Ishikawa (cell line): ENCODE measurements at regions not wholly inside any gene's neighbourhood (a gene's known extent, or its start where the extent isn't known, plus 50 kb on each side); places are given as distances from the start of the nearest gene placed in this dataset.

ENCODE experiments used
- CEBPB ChIP-seq: IDR thresholded peaks from 2 replicates; pipeline ENCODE4 v1.6.1; 2012
- CREB1 ChIP-seq: IDR thresholded peaks from 2 replicates; pipeline ENCODE4 v1.6.1; 2012; ENCODE audit warnings: low read depth
- EGR1 ChIP-seq: IDR thresholded peaks from 2 replicates; pipeline ENCODE4 v1.6.1; 2012
- EP300 ChIP-seq: IDR thresholded peaks from 2 replicates; pipeline ENCODE4 v1.6.1; 2012; ENCODE audit warnings: borderline replicate concordance
- FOXM1 ChIP-seq: IDR thresholded peaks from 2 replicates; pipeline ENCODE4 v1.6.1; 2012; ENCODE audit warnings: low read depth, borderline replicate concordance
- NFIC ChIP-seq: IDR thresholded peaks from 2 replicates; pipeline ENCODE4 v1.6.1; 2012
- RAD21 ChIP-seq: IDR thresholded peaks from 2 replicates; pipeline ENCODE4 v1.6.1; 2012; ENCODE audit warnings: low read depth
- TAF1 ChIP-seq: IDR thresholded peaks from 2 replicates; pipeline ENCODE4 v1.6.1; 2012; ENCODE audit warnings: low read depth, mild to moderate bottlenecking
- TCF12 ChIP-seq: IDR thresholded peaks from 2 replicates; pipeline ENCODE4 v1.6.1; 2012; ENCODE audit warnings: low read depth
- TEAD4 ChIP-seq: IDR thresholded peaks from 2 replicates; pipeline ENCODE4 v1.6.1; 2012
- USF1 ChIP-seq: IDR thresholded peaks from 2 replicates; pipeline ENCODE4 v1.6.1; 2012
- YY1 ChIP-seq: IDR thresholded peaks from 2 replicates; pipeline ENCODE4 v1.6.1; 2012; ENCODE audit warnings: low read depth
- ZBTB7A ChIP-seq: IDR thresholded peaks from 2 replicates; pipeline ENCODE4 v1.6.1; 2012; ENCODE audit warnings: low read depth
- TF ChIP-seq, protein P1 (sequence below): IDR thresholded peaks from 2 replicates; pipeline ENCODE4 v1.6.1; 2012; ENCODE audit warnings: low read depth, mild to moderate bottlenecking
- TF ChIP-seq, protein P2 (sequence below): IDR thresholded peaks from 2 replicates; pipeline ENCODE4 v1.6.1; 2012

DNA sequence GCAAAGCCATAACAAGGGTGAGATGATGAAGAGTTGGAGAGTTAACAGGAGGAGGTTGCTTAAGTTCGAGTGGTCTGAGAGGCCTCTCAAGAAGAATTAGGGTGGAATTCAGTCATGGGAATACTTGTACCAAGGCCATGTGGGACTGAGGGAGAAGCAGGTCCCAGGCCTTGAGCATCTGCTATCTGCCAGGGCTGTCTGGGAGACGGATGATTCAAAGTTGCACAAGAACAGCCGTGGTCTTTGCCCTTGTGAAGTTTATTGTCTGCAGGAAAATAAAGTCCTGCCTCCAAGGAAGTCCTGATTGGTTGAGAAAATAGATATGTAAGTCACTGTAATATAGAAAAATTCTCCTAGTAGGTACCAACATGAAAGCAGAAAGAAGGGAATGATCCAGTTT is 178.8 kb upstream of the RFC3 start:
- TF ChIP-seq EP300, result no peak
- no peak for TF ChIP-seq CREB1
- TF ChIP-seq, protein P1, sequence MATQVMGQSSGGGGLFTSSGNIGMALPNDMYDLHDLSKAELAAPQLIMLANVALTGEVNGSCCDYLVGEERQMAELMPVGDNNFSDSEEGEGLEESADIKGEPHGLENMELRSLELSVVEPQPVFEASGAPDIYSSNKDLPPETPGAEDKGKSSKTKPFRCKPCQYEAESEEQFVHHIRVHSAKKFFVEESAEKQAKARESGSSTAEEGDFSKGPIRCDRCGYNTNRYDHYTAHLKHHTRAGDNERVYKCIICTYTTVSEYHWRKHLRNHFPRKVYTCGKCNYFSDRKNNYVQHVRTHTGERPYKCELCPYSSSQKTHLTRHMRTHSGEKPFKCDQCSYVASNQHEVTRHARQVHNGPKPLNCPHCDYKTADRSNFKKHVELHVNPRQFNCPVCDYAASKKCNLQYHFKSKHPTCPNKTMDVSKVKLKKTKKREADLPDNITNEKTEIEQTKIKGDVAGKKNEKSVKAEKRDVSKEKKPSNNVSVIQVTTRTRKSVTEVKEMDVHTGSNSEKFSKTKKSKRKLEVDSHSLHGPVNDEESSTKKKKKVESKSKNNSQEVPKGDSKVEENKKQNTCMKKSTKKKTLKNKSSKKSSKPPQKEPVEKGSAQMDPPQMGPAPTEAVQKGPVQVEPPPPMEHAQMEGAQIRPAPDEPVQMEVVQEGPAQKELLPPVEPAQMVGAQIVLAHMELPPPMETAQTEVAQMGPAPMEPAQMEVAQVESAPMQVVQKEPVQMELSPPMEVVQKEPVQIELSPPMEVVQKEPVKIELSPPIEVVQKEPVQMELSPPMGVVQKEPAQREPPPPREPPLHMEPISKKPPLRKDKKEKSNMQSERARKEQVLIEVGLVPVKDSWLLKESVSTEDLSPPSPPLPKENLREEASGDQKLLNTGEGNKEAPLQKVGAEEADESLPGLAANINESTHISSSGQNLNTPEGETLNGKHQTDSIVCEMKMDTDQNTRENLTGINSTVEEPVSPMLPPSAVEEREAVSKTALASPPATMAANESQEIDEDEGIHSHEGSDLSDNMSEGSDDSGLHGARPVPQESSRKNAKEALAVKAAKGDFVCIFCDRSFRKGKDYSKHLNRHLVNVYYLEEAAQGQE, result no peak
- TF ChIP-seq, protein P2, sequence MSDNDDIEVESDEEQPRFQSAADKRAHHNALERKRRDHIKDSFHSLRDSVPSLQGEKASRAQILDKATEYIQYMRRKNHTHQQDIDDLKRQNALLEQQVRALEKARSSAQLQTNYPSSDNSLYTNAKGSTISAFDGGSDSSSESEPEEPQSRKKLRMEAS, result no peak
- no peak for TF ChIP-seq TAF1
- TF ChIP-seq FOXM1, result no peak
- no peak for TF ChIP-seq TCF12
- TF ChIP-seq EGR1, result no peak
- TF ChIP-seq YY1, result no peak
- TF ChIP-seq NFIC, result no peak
- no peak for TF ChIP-seq USF1
- no peak for TF ChIP-seq RAD21
- TF ChIP-seq CEBPB, result no peak
- no peak for TF ChIP-seq ZBTB7A
- no peak for TF ChIP-seq TEAD4

DNA sequence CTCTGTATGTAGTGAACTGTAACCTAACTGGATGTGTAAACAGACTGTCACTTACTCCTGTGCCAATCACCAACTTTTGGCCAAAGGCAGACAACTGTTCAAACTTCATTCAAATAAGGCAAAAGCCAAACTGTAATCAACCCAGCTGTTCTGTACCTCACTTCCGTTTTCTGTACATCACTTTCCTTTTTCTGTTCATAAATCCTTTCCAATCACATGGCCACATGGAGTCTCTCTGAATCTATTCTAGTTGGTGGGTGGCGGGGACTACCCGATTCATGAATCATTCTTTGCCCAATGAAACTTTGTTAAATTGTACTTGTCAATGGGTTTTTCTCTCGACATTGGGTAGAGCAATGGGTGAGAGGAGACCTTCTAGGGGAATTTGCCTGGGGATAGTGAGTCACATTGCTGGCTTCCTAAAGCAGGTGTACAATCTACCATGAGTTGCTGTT is 178.3 kb upstream of the RFC3 start:
- TF ChIP-seq TCF12, result no peak
- TF ChIP-seq, protein P2, result no peak
- no peak for TF ChIP-seq YY1
- no peak for TF ChIP-seq NFIC
- TF ChIP-seq, protein P1, result no peak
- TF ChIP-seq ZBTB7A, result no peak
- no peak for TF ChIP-seq RAD21
- no peak for TF ChIP-seq CEBPB

DNA sequence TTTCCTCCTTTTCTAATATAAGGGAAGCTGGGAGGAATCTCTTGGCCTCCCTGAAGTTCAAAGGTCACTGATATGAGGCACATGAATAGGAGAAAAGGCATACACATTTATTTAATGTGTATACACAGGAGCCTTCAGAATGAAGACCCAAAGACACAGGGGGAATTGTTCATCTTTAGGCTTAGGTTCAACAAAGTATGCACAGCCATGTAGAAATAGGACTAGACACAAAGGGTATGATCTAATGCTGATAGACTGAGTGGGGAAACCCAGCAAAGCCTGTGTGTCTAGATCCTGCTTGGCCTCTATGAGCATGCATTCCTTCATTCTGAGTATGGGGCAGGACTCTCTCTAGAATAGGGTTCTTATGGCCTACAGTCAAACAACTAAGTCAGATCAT is 177.1 kb upstream of the RFC3 start:
- TF ChIP-seq EP300 (no peak), FOXM1 (no peak), TCF12 (no peak), TEAD4 (no peak)
- TF ChIP-seq, protein P1, result no peak
- TF ChIP-seq, protein P2, result no peak

DNA sequence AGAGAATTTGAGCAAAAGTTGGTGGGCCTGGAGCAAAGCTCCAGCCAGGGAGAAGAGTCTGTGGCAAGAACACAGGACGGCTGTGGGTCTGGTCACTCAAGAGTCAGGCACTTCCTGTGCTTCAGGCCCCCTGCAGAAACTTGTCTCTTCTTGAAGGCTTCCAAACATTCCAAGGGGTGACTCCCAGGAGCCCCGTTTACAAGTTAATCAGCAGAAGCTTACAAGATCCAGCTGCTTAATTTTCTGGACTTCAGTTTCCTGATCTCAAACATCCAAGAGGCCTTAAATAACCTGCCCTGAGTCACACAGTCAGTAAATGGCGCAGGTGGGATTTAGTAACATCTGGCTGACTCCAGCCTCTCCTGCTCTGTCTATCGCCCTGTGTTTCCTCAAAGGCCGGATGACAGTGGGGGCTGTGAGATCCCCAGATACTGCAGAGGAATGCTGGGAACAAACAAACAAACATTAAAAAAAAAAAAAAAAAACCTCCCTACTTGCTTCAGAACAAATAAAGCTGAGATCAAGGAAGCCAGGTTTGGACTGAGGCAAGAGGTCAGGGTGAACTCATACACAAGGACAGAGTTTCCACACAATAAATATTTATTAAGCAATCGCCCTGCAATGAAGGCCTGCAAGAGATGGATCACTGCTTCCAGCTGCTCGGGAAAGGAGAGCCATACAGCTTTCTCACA is 175.4 kb upstream of the RFC3 start:
- TF ChIP-seq CEBPB (peak; percentile 92), TAF1 (no peak)
